Heart right ventricle (tissue), 16 donors: ENCODE measurements at regions not wholly inside any gene's neighbourhood (a gene's known extent, or its start where the extent isn't known, plus 50 kb on each side); places are given as distances from the start of the nearest gene placed in this dataset.

Source experiments
- ATAC-seq, 8 donors: fragments of 200-7000 bp; cut with Tn5 transposase; one replicate each; pipeline ENCODE4 v1.9.1; 2020; ENCODE audit warnings: mild to moderate bottlenecking in 8 of 8, moderate library complexity in 8 of 8, moderate number of reproducible peaks in 1 of 8
- DNase-seq, 2 donors: peaks; one replicate each; pipeline ENCODE4 v3.0.0-alpha.2; 2020
- H3K27ac ChIP-seq, 10 donors: fragments of 200-600 bp; sonication (generic) in 2 of 10; one replicate each; pipeline versions ENCODE4 v1.5.0 to v1.8.0; 2020 to 2022; ENCODE audit warnings: mild to moderate bottlenecking in 3 of 10
- H3K27me3 ChIP-seq, 7 donors: fragments of 200-600 bp; one replicate each; pipeline ENCODE4 v1.8.0; 2021 to 2022; ENCODE audit warnings: mild to moderate bottlenecking in 2 of 7
- H3K36me3 ChIP-seq, 9 donors: fragments of 200-600 bp; sonication (generic) in 1 of 9; one replicate each; pipeline versions ENCODE4 v1.5.0 to v1.8.0; 2020 to 2022; ENCODE audit warnings: mild to moderate bottlenecking in 2 of 9
- H3K4me1 ChIP-seq, 9 donors: fragments of 200-600 bp; sonication (generic) in 1 of 9; one replicate each; pipeline versions ENCODE4 v1.5.0 to v1.8.0; 2020 to 2022; ENCODE audit warnings: mild to moderate bottlenecking in 4 of 9
- H3K4me3 ChIP-seq, 10 donors: fragments of 200-600 bp; sonication (generic) in 2 of 10; one replicate each; pipeline versions ENCODE4 v1.5.0 to v1.8.0; 2020 to 2022; ENCODE audit warnings: mild to moderate bottlenecking in 7 of 10, moderate library complexity in 2 of 10
- H3K9me3 ChIP-seq, 11 donors: fragments of 200-600 bp in 10 of 11; sonication (generic) in 2 of 11; one replicate each; pipeline versions ENCODE4 v1.5.0 to v1.8.0; 2013 to 2022; ENCODE audit warnings: mild to moderate bottlenecking in 2 of 11, control low read depth in 1 of 11, moderate library complexity in 1 of 11
- WGBS, 2 donors: extraction: QIAGEN DNeasy Blood & Tissue Kit; methylation state at CpG; one replicate each; pipeline ENCODE4 v1.1.7; 2013; ENCODE audit warnings: inconsistent platforms in 1 of 2; 5-methylcytosine and 5-hydroxymethylcytosine counted together
- intact Hi-C, 10 donors: fragments of 100-400 bp; cut with DNase I; formaldehyde crosslinking; loops; one replicate each; pipeline versions ENCODE4 v1.11.1 to v1.14.2; 2022
- TF ChIP-seq, protein P1 (sequence below), 9 donors: fragments of 200-600 bp; sonication (generic) in 2 of 9; IDR thresholded peaks; one replicate each; pipeline versions ENCODE4 v1.5.0 to v1.8.0; 2021 to 2022; ENCODE audit warnings: antibody characterized with exemption in 9 of 9, mild to moderate bottlenecking in 5 of 9, moderate library complexity in 1 of 9
- donor health status: Arrhythmogenic right ventricular cardiomyopathy.
- donor health status: ischemic (EF 13 %, LVEDD 7.1; RV severe dilation, severe dysfunction).
- donor health status: healthy with polysubstance abuse.
- donor health status: DM: no; HTN: yes; CAD: no.
- donor health status: DM: no; HTN: no; CAD: no.
- donor health status: ischemic (EF 25% LVEDD 6.9; RV normal size, moderate dysfunction).
- donor health status: ischemic (EF 25% LVEDD 5.7; RV mildly dilated, moderate dysfunction).
- donor health status: healthy.
- donor health status: DM: yes; HTN: yes; CAD: no.
- donor health status: Ischemic cardiomyopathy.
- donor health status: ischemic (EF 35%, LVEDD 5.7; RV mildly dilated, moderate dysfunction).
- donor health status: nonischemic (EF 11% LVEDD 7.7; RV severe dilation, severe dysfunction).
- donor health status: DM: yes; HTN: yes; CAD: no.
- donor health status: PGD.
- donor health status: ischemic (EF 29% LVEDD 5.4; RV normal size, mild dysfunction).
- donor health status: nonischemic (EF 23%, LVEDD 6.1; RV moderate dilation, normal function).

DNA sequence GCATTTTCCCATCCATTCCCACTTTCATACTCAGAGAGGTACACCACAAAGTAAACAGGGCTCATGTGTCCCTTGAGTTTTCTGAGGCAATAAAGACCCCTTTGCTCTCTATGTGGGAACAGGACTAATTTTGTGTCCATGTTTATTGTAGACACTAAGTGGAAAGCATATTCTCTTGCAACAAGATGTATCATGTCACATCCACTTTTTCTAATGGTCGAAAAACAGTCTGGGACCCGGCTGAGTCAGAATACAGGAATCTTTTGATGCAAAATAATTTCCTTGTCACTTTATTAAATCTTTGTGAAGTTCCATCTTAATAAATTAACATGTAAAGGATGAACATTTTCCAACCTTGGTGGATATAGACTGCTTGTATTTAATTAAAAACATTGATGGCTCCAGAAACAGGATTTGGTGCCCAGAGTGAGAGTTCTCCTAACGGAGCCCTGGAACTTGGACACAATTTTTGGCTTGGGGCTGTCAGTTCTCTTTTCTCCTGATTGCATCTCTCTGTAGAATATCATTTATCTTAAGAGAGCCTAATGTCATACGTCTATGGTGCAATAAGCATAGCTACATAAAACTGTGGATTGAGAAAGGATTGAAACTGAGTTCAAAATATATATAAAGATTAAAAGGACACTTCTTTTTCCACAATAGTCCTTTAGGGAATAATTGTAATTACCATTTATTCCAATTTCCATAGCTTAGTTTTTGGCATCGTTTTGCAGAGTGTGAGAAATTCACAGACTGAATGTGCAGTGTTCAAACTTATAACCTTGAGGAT lies 1116.7 kb upstream of the SEMA6A start:
- DNase-seq (no peak), ATAC-seq (no peak)
- Histone ChIP-seq H3K36me3 (no peaks in the 10 kb centered on the region), H3K27me3 (no peaks in the 10 kb centered on the region), H3K9me3 (no peaks in the 10 kb centered on the region), H3K27ac (no peak overlapping the region), H3K4me3 (no peak overlapping the region), H3K4me1 (peaks cover 0 to 5% (median 0%) of the 10 kb centered on the region in 9 donors)
- WGBS, 2 donors = 61 to 72% methylated on average over 5 of the region's 5 CpGs
- TF ChIP-seq, protein P1, sequence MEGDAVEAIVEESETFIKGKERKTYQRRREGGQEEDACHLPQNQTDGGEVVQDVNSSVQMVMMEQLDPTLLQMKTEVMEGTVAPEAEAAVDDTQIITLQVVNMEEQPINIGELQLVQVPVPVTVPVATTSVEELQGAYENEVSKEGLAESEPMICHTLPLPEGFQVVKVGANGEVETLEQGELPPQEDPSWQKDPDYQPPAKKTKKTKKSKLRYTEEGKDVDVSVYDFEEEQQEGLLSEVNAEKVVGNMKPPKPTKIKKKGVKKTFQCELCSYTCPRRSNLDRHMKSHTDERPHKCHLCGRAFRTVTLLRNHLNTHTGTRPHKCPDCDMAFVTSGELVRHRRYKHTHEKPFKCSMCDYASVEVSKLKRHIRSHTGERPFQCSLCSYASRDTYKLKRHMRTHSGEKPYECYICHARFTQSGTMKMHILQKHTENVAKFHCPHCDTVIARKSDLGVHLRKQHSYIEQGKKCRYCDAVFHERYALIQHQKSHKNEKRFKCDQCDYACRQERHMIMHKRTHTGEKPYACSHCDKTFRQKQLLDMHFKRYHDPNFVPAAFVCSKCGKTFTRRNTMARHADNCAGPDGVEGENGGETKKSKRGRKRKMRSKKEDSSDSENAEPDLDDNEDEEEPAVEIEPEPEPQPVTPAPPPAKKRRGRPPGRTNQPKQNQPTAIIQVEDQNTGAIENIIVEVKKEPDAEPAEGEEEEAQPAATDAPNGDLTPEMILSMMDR (IDR thresholded peaks at IDR 0.05) = no peak
- intact Hi-C loops = no loop called here

DNA sequence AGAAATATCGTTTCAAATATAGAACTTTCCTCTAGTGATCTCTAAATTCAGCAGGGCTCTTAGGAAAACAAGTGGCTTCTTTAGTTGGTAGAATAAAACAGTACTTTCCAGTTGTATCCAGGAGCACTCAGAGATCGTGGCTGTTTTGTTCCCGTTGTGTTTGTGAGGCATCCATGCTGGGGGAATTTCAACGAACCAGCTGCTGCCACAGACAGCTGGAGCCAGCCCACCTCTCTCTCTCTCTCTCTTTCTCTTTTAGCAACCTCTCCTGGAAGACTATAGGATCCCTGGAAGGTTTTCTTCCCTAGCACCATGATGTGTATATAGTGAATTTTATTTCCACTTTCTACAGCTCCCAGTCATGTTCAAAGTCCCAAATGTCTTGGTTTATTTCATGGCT lies 1116.0 kb upstream of the SEMA6A start:
- H3K4me3 ChIP-seq = no peak overlapping the region
- no peaks in the 10 kb centered on the region for H3K36me3 ChIP-seq
- peak in 1 of 8 donors; percentile 12 for ATAC-seq
- no peaks in the 10 kb centered on the region for H3K9me3 ChIP-seq
- no peaks in the 10 kb centered on the region for H3K27me3 ChIP-seq
- peaks cover 0 to 5% (median 0%) of the 10 kb centered on the region in 9 donors for H3K4me1 ChIP-seq
- intact Hi-C loops = no loop called here
- TF ChIP-seq, protein P1 (IDR thresholded peaks at IDR 0.05) = no peak
- H3K27ac ChIP-seq = no peak overlapping the region
- DNase-seq = no peak
- WGBS, 2 donors = 30 to 45% methylated on average over 4 of the region's 4 CpGs

DNA sequence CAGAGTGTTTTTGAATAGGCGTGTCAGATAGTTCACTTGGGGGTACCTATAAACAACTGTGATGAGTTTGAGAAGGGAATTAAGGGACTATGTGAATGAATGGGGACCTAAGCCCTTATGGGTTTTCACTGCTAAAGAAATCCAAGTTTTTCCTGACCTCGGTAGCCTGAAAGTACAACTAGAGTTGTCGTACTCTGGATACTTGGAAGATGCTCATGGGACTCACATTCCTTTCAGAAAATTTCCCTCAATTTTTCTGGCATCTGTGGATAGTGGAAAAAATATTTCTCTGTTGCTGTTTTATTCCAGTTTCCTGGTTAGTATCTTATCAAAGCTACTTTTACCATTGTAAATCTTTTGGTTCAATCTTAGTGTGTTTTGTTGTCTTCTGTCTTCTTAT lies 1112.3 kb upstream of the SEMA6A start:
- 74 to 80% methylated on average over 3 of the region's 3 CpGs for whole genome bisulfite sequencing, 2 donors
- ATAC-seq = no peak
- Histone ChIP-seq H3K9me3 (no peaks in the 10 kb centered on the region), H3K27ac (no peak overlapping the region), H3K4me3 (no peak overlapping the region), H3K4me1 (peaks cover 0 to 7% (median 0%) of the 10 kb centered on the region in 9 donors), H3K36me3 (no peaks in the 10 kb centered on the region), H3K27me3 (no peaks in the 10 kb centered on the region)
- DNase-seq = no peak
- intact Hi-C loops = no loop called here
- TF ChIP-seq, protein P1 (IDR thresholded peaks at IDR 0.05) = no peak

DNA sequence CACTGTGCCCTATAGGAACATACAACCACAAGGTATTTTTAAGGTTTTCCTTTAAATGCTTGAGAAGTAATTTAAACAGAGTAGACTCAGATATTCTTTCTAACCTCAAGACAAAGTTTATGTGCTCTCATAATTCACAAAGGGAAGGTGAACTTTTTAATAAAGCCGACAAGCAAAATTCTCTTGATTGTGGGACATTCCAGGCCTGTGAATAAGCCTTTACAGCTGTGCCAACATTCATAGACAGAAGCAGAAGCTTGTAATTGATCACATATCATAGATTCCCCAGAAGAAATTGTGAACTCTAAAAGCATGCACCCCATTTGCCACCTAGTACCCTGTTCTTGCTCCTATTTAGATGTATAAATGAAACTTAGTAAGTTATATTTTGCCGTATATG lies 1107.8 kb upstream of the SEMA6A start:
- TF ChIP-seq, protein P1 (IDR thresholded peaks at IDR 0.05) = no peak
- H3K4me1 ChIP-seq = peaks cover 0 to 14% (median 0%) of the 10 kb centered on the region in 9 donors
- WGBS, 2 donors = 84 to 86% methylated on average over 2 of the region's 2 CpGs
- H3K36me3 ChIP-seq = no peaks in the 10 kb centered on the region
- H3K27ac ChIP-seq = no peak overlapping the region
- ATAC-seq (no peak), DNase-seq (no peak)
- intact Hi-C loops = no loop called here
- no peaks in the 10 kb centered on the region for H3K9me3 ChIP-seq
- H3K27me3 ChIP-seq = no peaks in the 10 kb centered on the region
- H3K4me3 ChIP-seq = no peak overlapping the region
